ENCODE measurements at regions not wholly inside any gene's neighbourhood (a gene's known extent, or its start where the extent isn't known, plus 50 kb on each side); places are given as distances from the start of the nearest gene placed in this dataset.
"Not testable (repeated sequence)": the region's sequence is repeated elsewhere in the genome, so short reads cannot be mapped to it uniquely, and the experiment has no call there.

- ChIA-PET CTCF (no interaction called here), POLR2A (no interaction called here)
- H3K27me3 ChIP-seq (ENCODE audit: control insufficient read depth, insufficient read depth, low read length) = no peaks in the 10 kb centered on the region; the same call in 1 of the 2 replicates
- H3K36me3 ChIP-seq (ENCODE audit: control insufficient read depth, insufficient read depth, low read length) = no peaks in the 10 kb centered on the region
- TF ChIP-seq CTCF (IDR thresholded peaks at IDR 0.05; ENCODE audit: insufficient read depth, low read depth, low read length) = no peak
- H3K4me3 ChIP-seq (ENCODE audit: low read depth, low read length) = no peak overlapping the region
- no peak for DNase-seq (ENCODE audit: low read depth)
These were observed 239.0 kb downstream of the ISL1 start for GRCh38 chr5:51622161-51622790.

- no peak for DNase-seq (ENCODE audit: low read depth)
- CTCF ChIA-PET = no interaction called here
- POLR2A ChIA-PET = no interaction called here
- Histone ChIP-seq H3K27me3 (ENCODE audit: control insufficient read depth, insufficient read depth, low read length) (no peaks in the 10 kb centered on the region; the same call in 1 of the 2 replicates), H3K36me3 (ENCODE audit: control insufficient read depth, insufficient read depth, low read length) (no peaks in the 10 kb centered on the region), H3K4me3 (ENCODE audit: low read depth, low read length) (no peak overlapping the region)
- no peak for TF ChIP-seq CTCF (IDR thresholded peaks at IDR 0.05; ENCODE audit: insufficient read depth, low read depth, low read length)
These were observed 242.1 kb downstream of the ISL1 start for GRCh38 chr5:51625224-51625968.

- Histone ChIP-seq H3K27me3 (ENCODE audit: control insufficient read depth, insufficient read depth, low read length) (no peaks in the 10 kb centered on the region), H3K4me3 (ENCODE audit: low read depth, low read length) (no peak overlapping the region), H3K36me3 (ENCODE audit: control insufficient read depth, insufficient read depth, low read length) (no peaks in the 10 kb centered on the region)
- no peak for TF ChIP-seq CTCF (IDR thresholded peaks at IDR 0.05; ENCODE audit: insufficient read depth, low read depth, low read length)
- ChIA-PET CTCF (interaction anchor here (0.8 kb wide), 1 partner anchor 48 kb away, joined by 3 read pairs; no protein-coding TSS in a partner anchor), POLR2A (no interaction called here)
- DNase-seq (ENCODE audit: low read depth) = no peak
These were observed 248.8 kb downstream of the ISL1 start for GRCh38 chr5:51632027-51632426.

- POLR2A ChIA-PET = no interaction called here
- CTCF ChIA-PET = interaction anchor here (0.7 to 0.8 kb wide), 2 partner anchors 14 to 47 kb away, joined by 3 read pairs; no protein-coding TSS in a partner anchor
- Histone ChIP-seq H3K36me3 (ENCODE audit: control insufficient read depth, insufficient read depth, low read length) (no peaks in the 10 kb centered on the region), H3K4me3 (ENCODE audit: low read depth, low read length) (no peak overlapping the region), H3K27me3 (ENCODE audit: control insufficient read depth, insufficient read depth, low read length) (no peaks in the 10 kb centered on the region)
- DNase-seq (ENCODE audit: low read depth) = peak; percentile 58
- no peak for TF ChIP-seq CTCF (IDR thresholded peaks at IDR 0.05; ENCODE audit: insufficient read depth, low read depth, low read length)
These were observed 249.5 kb downstream of the ISL1 start for GRCh38 chr5:51632793-51633192.

- H3K36me3 ChIP-seq (ENCODE audit: control insufficient read depth, insufficient read depth, low read length); DNase-seq (ENCODE audit: low read depth); CTCF ChIA-PET; H3K27me3 ChIP-seq (ENCODE audit: control insufficient read depth, insufficient read depth, low read length); POLR2A ChIA-PET; H3K4me3 ChIP-seq (ENCODE audit: low read depth, low read length): not testable (repeated sequence)
These were observed 253.7 kb downstream of the ISL1 start for GRCh38 chr5:51636973-51637372.
